Suprapubic skin (tissue), 4 donors: ENCODE measurements at regions not wholly inside any gene's neighbourhood (a gene's known extent, or its start where the extent isn't known, plus 50 kb on each side); places are given as distances from the start of the nearest gene placed in this dataset.

ENCODE experiments used
- DNase-seq, 2 donors: peaks; one replicate each; pipeline ENCODE4 v3.0.0-alpha.2; 2019; ENCODE audit warnings: low spot score in 2 of 2
- H3K27ac ChIP-seq: fragments of 200-600 bp; sonication (generic); one replicate; pipeline ENCODE4 v1.5.1; 2019
- H3K27me3 ChIP-seq: fragments of 200-600 bp; sonication (generic); one replicate; pipeline ENCODE4 v1.5.1; 2019
- H3K36me3 ChIP-seq: fragments of 200-600 bp; sonication (generic); one replicate; pipeline ENCODE4 v1.5.1; 2019
- H3K4me1 ChIP-seq: fragments of 200-600 bp; sonication (generic); one replicate; pipeline ENCODE4 v1.5.1; 2019
- H3K4me3 ChIP-seq: fragments of 200-600 bp; sonication (generic); one replicate; pipeline ENCODE4 v1.5.1; 2019; ENCODE audit warnings: mild to moderate bottlenecking
- H3K9me3 ChIP-seq: fragments of 200-600 bp; sonication (generic); one replicate; pipeline ENCODE4 v1.5.1; 2019
- CTCF ChIP-seq, 2 donors: fragments of 200-600 bp in 1 of 2; fragments of 450-650 bp in 1 of 2; sonication (generic) in 1 of 2; IDR thresholded peaks; one replicate each; pipeline ENCODE4 v1.5.1; 2016 to 2019; ENCODE audit warnings: antibody characterized with exemption in 2 of 2, mild to moderate bottlenecking in 1 of 2, moderate library complexity in 1 of 2
- EP300 ChIP-seq: sonication (generic); formaldehyde crosslinking; IDR thresholded peaks from one replicate; pipeline ENCODE4 v1.6.1; 2017; ENCODE audit warnings: antibody characterized with exemption
- POLR2A ChIP-seq, 2 donors: fragments of 450-650 bp; IDR thresholded peaks; one replicate each; pipeline ENCODE4 v1.6.1; 2017; ENCODE audit warnings: antibody characterized with exemption in 2 of 2, mild to moderate bottlenecking in 2 of 2, moderate library complexity in 2 of 2
- POLR2AphosphoS5 ChIP-seq, 3 donors: sonication (generic); formaldehyde crosslinking; IDR thresholded peaks; one replicate each; pipeline ENCODE4 v1.6.1; 2017; ENCODE audit warnings: antibody characterized with exemption in 3 of 3
- WGBS: methylation state at CpG from one replicate; pipeline ENCODE4 v1.1.5; 2018; 5-methylcytosine and 5-hydroxymethylcytosine counted together

- Histone ChIP-seq H3K9me3 (no peaks in the 10 kb centered on the region), H3K27me3 (no peaks in the 10 kb centered on the region)
Measured at GRCh38 chr13:67619351-67619994, 389.3 kb upstream of the PCDH9 start.

DNA sequence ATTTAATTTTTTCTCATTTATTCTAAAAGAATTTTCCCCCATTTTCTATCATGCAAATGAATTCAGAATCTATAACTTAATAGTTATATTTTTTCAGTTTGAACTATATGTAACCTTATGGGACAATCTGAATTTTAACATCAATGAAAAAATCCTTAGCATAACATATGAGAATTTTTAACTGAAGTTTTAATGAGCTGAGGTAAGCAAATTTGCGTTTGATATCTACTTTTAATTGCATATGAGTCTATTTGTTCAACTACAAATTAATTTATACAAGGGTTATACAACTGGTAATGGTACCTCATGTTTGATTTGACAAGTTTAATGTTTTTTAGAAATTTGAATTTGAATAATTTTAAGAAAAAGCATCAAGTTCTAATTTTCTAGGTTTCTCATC lies 384.4 kb upstream of the PCDH9 start:
- Histone ChIP-seq H3K9me3 (no peaks in the 10 kb centered on the region), H3K27ac (no peak overlapping the region), H3K4me3 (no peak overlapping the region), H3K27me3 (no peaks in the 10 kb centered on the region), H3K4me1 (no peaks in the 10 kb centered on the region), H3K36me3 (no peaks in the 10 kb centered on the region)
- no peak for DNase-seq
- TF ChIP-seq CTCF (IDR thresholded peaks at IDR 0.05) (no peak), EP300 (no peak), POLR2AphosphoS5 (IDR thresholded peaks at IDR 0.05) (no peak), POLR2A (IDR thresholded peaks at IDR 0.05) (no peak)
- WGBS = 81% methylated on average over 1 of the region's 1 CpG

More at GRCh38 chr13:67619351-67619994, 389.3 kb upstream of the PCDH9 start:
- Histone ChIP-seq H3K36me3 (no peaks in the 10 kb centered on the region), H3K27ac (no peak overlapping the region), H3K4me1 (no peaks in the 10 kb centered on the region), H3K4me3 (no peak overlapping the region)
- no peak for DNase-seq
- TF ChIP-seq CTCF (IDR thresholded peaks at IDR 0.05) = no peak
- TF ChIP-seq EP300 = no peak
- TF ChIP-seq POLR2AphosphoS5 (IDR thresholded peaks at IDR 0.05) = no peak
- TF ChIP-seq POLR2A (IDR thresholded peaks at IDR 0.05) = no peak

DNA sequence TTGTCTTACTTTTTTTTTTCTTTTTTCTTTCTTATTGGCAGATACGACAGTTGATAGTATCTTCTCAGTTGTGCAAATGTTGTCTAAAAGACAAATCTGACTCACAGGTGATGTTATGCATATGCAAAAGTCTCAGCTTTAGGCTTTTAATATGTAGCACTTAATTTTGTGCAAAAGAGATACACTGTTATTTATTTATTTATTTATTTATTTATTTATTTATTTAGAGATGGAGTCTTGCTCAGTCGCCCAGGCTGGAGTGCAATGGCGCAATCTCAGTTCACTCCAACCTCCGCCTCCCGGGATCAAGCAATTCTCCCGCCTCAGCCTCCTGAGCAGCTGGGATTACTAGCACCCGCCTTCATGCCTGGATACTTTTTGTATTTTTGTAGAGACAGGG lies 383.9 kb upstream of the PCDH9 start:
- no peak for TF ChIP-seq POLR2A (IDR thresholded peaks at IDR 0.05)
- H3K9me3 ChIP-seq = no peaks in the 10 kb centered on the region
- no peak overlapping the region for H3K27ac ChIP-seq
- no peaks in the 10 kb centered on the region for H3K4me1 ChIP-seq
- H3K36me3 ChIP-seq = no peaks in the 10 kb centered on the region
- no peak overlapping the region for H3K4me3 ChIP-seq
- no peaks in the 10 kb centered on the region for H3K27me3 ChIP-seq
- WGBS = 94% methylated on average over 7 of the region's 7 CpGs
- DNase-seq = no peak

DNA sequence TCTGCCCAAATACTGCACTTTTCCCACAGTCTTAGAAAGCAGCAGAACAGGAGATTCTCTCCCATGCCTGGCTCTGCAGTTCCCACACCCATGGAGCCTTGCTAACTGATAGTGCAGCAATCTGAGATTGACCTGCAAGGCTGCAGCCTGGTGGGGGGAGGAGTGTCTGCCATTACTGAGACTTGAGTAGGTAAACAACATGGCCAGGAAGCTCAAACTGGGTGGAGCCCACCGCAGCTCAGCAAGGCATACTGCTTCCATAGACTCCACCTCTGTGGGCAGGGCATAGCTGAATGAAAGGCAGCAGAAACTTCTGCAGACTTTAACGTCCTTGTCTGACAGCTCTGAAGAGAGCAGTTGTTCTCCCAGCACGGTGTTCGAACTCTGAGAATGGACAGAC lies 358.5 kb upstream of the PCDH9 start:
- no peak overlapping the region for H3K27ac ChIP-seq
- WGBS = 90% methylated on average over 3 of the region's 4 CpGs
- no peak overlapping the region for H3K4me3 ChIP-seq
- H3K27me3 ChIP-seq = no peaks in the 10 kb centered on the region
- no peak for TF ChIP-seq EP300
- no peak for TF ChIP-seq POLR2AphosphoS5 (IDR thresholded peaks at IDR 0.05)
- TF ChIP-seq CTCF (IDR thresholded peaks at IDR 0.05) = no peak
- TF ChIP-seq POLR2A (IDR thresholded peaks at IDR 0.05) = no peak
- no peak for DNase-seq
- H3K36me3 ChIP-seq = no peaks in the 10 kb centered on the region
- peaks cover 5% of the 10 kb centered on the region for H3K9me3 ChIP-seq
- H3K4me1 ChIP-seq = no peaks in the 10 kb centered on the region

- Histone ChIP-seq H3K27ac (no peak overlapping the region), H3K4me3 (no peak overlapping the region), H3K4me1 (no peaks in the 10 kb centered on the region), H3K27me3 (no peaks in the 10 kb centered on the region), H3K9me3 (no peaks in the 10 kb centered on the region), H3K36me3 (no peaks in the 10 kb centered on the region)
- no peak for DNase-seq
- 72% methylated on average over 1 of the region's 1 CpG for WGBS
- TF ChIP-seq POLR2AphosphoS5 (IDR thresholded peaks at IDR 0.05) = no peak
- TF ChIP-seq EP300 = no peak
- TF ChIP-seq CTCF (IDR thresholded peaks at IDR 0.05) = no peak
- no peak for TF ChIP-seq POLR2A (IDR thresholded peaks at IDR 0.05)
Measured at GRCh38 chr13:67577361-67577760, 347.2 kb upstream of the PCDH9 start.
